ENCODE measurements at regions not wholly inside any gene's neighbourhood (a gene's known extent, or its start where the extent isn't known, plus 50 kb on each side); places are given as distances from the start of the nearest gene placed in this dataset.

GRCh38 chr17:65418622-65419021 lies 142.8 kb downstream of the AXIN2 start:
- no peaks in the 10 kb centered on the region for H3K27me3 Mint-ChIP-seq (ENCODE audit: insufficient read depth, low read depth, poor library complexity)
- Histone ChIP-seq H4K20me1 (replicated peaks; ENCODE audit: insufficient read depth) (no peaks in the 10 kb centered on the region), H3K27ac (ENCODE audit: low read depth) (no peak overlapping the region), H3K4me2 (no peak overlapping the region), H2AFZ (no peak overlapping the region), H3K27me3 (ENCODE audit: insufficient read depth) (no peaks in the 10 kb centered on the region), H3K9me2 (ENCODE audit: insufficient read depth) (no peaks in the 10 kb centered on the region), H3F3A (replicated peaks; ENCODE audit: low read depth) (no peaks in the 10 kb centered on the region), H3K36me3 (ENCODE audit: insufficient read depth) (no peaks in the 10 kb centered on the region), H3K79me2 (replicated peaks; ENCODE audit: insufficient read depth) (no peaks in the 10 kb centered on the region), H3K4me3 (no peak overlapping the region), H3K4me1 (ENCODE audit: insufficient read depth) (no peaks in the 10 kb centered on the region)
- TF ChIP-seq EZH2 (IDR thresholded peaks at IDR 0.05; ENCODE audit: low read depth, unreplicated experiment): no peak
- TF ChIP-seq ETS1 (IDR thresholded peaks at IDR 0.05): no peak
- TF ChIP-seq CTCF (conservative IDR thresholded peaks at IDR 0.05; ENCODE audit: low read depth in 2 of 2): peak in 1 of 2 experiments; percentile 49; a peak in 2 of 4 replicates
- no peaks in the 10 kb centered on the region; the same call in 2 of the 3 replicates for H3K36me3 Mint-ChIP-seq (ENCODE audit: low read depth)
- H3K4me3 Mint-ChIP-seq: no peak overlapping the region
- ATAC-seq (no peak), DNase-seq (ENCODE audit: low spot score) (no peak)
- H3K27ac Mint-ChIP-seq: no peak overlapping the region
- H3K9me3 Mint-ChIP-seq: peaks cover 10% of the 10 kb centered on the region
- H3K4me1 Mint-ChIP-seq: no peaks in the 10 kb centered on the region

- TF ChIP-seq REST (IDR thresholded peaks at IDR 0.05; ENCODE audit: unreplicated experiment) (no peak), EZH2 (IDR thresholded peaks at IDR 0.05; ENCODE audit: low read depth, unreplicated experiment) (no peak), NANOG (IDR thresholded peaks at IDR 0.05; ENCODE audit: borderline replicate concordance) (no peak), ZNF331 (CRISPR knock-in tag; IDR thresholded peaks at IDR 0.05; ENCODE audit: low read depth) (no peak), ETS1 (IDR thresholded peaks at IDR 0.05) (no peak), CREB1 (CRISPR knock-in tag; IDR thresholded peaks at IDR 0.05; ENCODE audit: low read depth) (no peak), JUNB (IDR thresholded peaks at IDR 0.05; ENCODE audit: unreplicated experiment) (no peak)
- H3K4me3 Mint-ChIP-seq: no peak overlapping the region
- H3K27ac ChIP-seq (ENCODE audit: low read depth): no peak overlapping the region
- H3K27ac Mint-ChIP-seq: no peak overlapping the region
- no peaks in the 10 kb centered on the region for H3K36me3 ChIP-seq (ENCODE audit: insufficient read depth)
- H3K4me1 ChIP-seq (ENCODE audit: insufficient read depth): no peaks in the 10 kb centered on the region
- H3K4me2 ChIP-seq: no peak overlapping the region
- ATAC-seq: no peak
- H3K27me3 Mint-ChIP-seq (ENCODE audit: insufficient read depth, low read depth, poor library complexity): peaks cover 2% of the 10 kb centered on the region
- no peak overlapping the region for H2AFZ ChIP-seq
- no peaks in the 10 kb centered on the region for H3K9me2 ChIP-seq (ENCODE audit: insufficient read depth)
- H3K9me3 Mint-ChIP-seq: peaks cover 10% of the 10 kb centered on the region
- H3K79me2 ChIP-seq (replicated peaks; ENCODE audit: insufficient read depth): no peaks in the 10 kb centered on the region
- no peaks in the 10 kb centered on the region; the same call in 2 of the 3 replicates for H3K36me3 Mint-ChIP-seq (ENCODE audit: low read depth)
- no peak for DNase-seq (ENCODE audit: low spot score)
- no peaks in the 10 kb centered on the region for H3K27me3 ChIP-seq (ENCODE audit: insufficient read depth)
- H3F3A ChIP-seq (replicated peaks; ENCODE audit: low read depth): no peaks in the 10 kb centered on the region
- H3K4me1 Mint-ChIP-seq: no peaks in the 10 kb centered on the region
- H3K4me3 ChIP-seq: no peak overlapping the region
- no peaks in the 10 kb centered on the region for H4K20me1 ChIP-seq (replicated peaks; ENCODE audit: insufficient read depth)
Measured at GRCh38 chr17:65417406-65418221, 143.8 kb downstream of the AXIN2 start.
